ENCODE measurements at regions not wholly inside any gene's neighbourhood (a gene's known extent, or its start where the extent isn't known, plus 50 kb on each side); places are given as distances from the start of the nearest gene placed in this dataset.

DNA sequence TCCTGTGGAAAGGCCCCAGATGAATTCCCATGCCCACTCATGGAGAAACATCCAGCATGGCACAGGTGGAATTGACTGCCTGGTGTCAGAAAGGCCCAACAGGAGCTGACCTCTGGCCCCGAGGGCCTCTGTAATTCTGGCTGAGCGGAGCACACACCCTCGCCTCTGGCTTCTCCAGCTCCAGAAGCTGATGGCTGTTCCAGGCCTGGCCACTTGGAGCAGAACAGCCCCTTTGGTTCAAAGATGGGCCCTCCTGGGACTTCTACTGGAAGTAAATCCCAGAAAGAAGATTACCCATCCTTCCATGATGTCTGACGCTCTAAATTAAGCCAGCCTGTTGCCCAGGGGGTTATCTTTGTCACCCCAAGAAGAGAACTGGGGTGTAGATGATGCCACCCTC is 275.1 kb upstream of the CDH4 start:
- no peak overlapping the region for H3K4me3 ChIP-seq (ENCODE audit: low read depth, low read length)
- TF ChIP-seq, protein P1, sequence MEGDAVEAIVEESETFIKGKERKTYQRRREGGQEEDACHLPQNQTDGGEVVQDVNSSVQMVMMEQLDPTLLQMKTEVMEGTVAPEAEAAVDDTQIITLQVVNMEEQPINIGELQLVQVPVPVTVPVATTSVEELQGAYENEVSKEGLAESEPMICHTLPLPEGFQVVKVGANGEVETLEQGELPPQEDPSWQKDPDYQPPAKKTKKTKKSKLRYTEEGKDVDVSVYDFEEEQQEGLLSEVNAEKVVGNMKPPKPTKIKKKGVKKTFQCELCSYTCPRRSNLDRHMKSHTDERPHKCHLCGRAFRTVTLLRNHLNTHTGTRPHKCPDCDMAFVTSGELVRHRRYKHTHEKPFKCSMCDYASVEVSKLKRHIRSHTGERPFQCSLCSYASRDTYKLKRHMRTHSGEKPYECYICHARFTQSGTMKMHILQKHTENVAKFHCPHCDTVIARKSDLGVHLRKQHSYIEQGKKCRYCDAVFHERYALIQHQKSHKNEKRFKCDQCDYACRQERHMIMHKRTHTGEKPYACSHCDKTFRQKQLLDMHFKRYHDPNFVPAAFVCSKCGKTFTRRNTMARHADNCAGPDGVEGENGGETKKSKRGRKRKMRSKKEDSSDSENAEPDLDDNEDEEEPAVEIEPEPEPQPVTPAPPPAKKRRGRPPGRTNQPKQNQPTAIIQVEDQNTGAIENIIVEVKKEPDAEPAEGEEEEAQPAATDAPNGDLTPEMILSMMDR (conservative IDR thresholded peaks at IDR 0.05; ENCODE audit: low read depth, low read length) = no peak
- no peak for DNase-seq (ENCODE audit: low read depth)

DNA sequence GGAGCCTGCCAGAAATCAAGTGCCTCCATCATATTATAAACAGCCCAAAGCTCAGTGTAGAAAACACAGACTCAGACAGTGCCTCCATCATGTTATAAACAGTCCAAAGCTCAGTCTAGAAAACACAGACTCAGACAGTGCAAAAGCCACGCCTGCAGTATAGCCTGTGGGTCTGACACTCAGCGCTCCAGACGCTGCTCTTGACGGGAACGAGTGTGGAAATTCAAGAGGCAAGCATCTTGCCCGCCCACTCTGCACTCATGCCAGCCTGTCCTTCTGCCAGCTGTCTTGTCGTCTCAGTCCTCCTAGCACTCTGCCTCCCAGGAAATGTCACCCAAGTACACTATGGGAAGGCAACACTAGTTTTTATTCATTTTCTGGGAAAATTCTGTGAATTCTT is 274.2 kb upstream of the CDH4 start:
- H3K4me3 ChIP-seq (ENCODE audit: low read depth, low read length) = no peak overlapping the region
- DNase-seq (ENCODE audit: low read depth) = no peak
- TF ChIP-seq, protein P1 (conservative IDR thresholded peaks at IDR 0.05; ENCODE audit: low read depth, low read length) = no peak

DNA sequence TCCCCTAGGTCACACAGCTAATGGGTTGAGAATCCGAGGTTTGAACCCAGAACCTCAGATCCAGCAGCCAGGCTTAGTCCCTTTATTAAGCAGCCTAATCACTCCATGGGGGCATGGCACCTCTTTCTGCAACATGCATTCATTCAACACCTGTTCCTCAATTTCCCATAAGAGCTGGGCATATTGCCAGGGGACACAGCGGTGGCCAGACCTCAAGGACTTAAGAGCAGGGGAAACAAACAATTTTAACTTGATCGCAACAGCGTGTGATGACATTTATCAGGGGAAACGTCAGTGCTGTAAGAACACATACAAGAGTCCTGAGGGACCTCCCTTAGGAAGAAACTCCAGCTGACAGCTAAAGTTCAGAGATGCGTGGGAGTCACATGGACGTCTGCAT is 267.4 kb upstream of the CDH4 start:
- TF ChIP-seq, protein P1 (conservative IDR thresholded peaks at IDR 0.05; ENCODE audit: low read depth, low read length) = no peak
- no peak for DNase-seq (ENCODE audit: low read depth)
- H3K4me3 ChIP-seq (ENCODE audit: low read depth, low read length) = no peak overlapping the region

DNA sequence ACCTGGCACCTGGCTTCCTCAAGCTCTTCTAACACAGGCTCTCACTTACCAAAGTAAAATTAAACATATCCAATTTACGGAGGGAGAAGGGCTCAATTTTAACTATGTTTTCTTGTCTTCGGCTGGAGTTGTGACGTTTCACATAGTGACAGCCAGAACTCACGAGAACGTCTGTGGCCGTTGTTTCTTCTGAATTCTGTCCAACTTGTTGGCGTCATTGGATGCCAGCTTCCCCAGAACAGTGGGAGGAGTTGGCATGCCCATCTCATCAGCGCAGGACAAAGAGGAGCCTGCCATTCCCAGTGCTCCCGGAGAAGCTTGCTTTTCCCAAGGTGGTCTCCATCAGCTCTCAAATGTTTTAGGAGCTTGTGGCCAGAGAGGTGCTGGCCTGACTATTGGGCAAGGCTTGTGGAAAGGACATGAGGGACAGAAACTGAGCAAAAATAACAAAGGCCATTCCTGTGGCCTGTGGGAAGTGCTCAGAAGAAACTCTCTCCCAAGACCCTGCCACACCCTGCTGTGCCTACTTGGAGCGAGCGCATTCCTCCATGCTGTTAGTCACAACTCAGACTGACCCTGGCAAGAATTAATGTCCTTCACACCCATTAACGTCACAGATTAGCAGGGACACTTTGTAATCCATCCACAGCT is 265.4 kb upstream of the CDH4 start:
- TF ChIP-seq, protein P1 (conservative IDR thresholded peaks at IDR 0.05; ENCODE audit: low read depth, low read length) = no peak
- no peak overlapping the region for H3K4me3 ChIP-seq (ENCODE audit: low read depth, low read length)
- DNase-seq (ENCODE audit: low read depth) = no peak

DNA sequence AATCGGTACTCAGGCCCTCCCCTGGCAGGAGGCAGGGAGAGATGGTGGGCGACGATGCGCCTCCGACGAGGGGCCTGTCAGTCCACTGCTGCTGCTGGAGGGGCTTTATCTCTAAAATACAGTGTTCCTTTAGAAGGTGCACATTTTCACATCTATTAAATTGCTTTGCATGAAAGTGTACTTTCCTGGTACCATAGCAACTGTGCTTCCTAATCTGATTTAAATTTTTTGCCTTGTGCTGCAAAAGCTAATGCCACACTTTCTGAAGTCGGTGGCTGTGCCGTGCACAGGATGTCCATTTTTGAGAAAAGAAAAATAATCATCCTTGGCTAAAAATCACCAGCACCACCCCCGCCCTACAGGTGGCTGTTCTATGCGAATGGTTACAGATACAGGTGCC is 262.0 kb upstream of the CDH4 start:
- no peak for DNase-seq (ENCODE audit: low read depth)
- H3K4me3 ChIP-seq (ENCODE audit: low read depth, low read length) = no peak overlapping the region
- TF ChIP-seq, protein P1 (conservative IDR thresholded peaks at IDR 0.05; ENCODE audit: low read depth, low read length) = no peak

DNA sequence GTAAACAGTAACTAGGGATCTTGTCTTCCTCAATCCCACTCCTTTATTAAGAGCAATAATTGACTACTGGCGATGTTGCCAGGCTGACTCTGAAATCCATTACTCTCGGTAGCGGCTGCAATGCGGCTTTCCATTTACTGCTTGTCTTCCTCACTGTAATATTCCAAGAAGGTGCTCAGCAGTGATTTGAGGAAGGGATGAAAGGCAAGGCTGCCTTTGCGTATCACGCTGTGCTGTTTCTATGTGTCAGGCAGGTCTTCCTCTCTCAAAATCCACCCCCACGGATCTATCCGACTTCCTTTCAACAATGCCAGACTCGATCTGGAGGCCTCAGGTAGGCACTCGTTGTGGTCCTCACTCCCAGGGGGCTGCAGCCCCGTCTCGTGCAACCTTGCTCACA is 261.4 kb upstream of the CDH4 start:
- TF ChIP-seq, protein P1 (conservative IDR thresholded peaks at IDR 0.05; ENCODE audit: low read depth, low read length) = no peak
- no peak for DNase-seq (ENCODE audit: low read depth)
- H3K4me3 ChIP-seq (ENCODE audit: low read depth, low read length) = no peak overlapping the region

DNA sequence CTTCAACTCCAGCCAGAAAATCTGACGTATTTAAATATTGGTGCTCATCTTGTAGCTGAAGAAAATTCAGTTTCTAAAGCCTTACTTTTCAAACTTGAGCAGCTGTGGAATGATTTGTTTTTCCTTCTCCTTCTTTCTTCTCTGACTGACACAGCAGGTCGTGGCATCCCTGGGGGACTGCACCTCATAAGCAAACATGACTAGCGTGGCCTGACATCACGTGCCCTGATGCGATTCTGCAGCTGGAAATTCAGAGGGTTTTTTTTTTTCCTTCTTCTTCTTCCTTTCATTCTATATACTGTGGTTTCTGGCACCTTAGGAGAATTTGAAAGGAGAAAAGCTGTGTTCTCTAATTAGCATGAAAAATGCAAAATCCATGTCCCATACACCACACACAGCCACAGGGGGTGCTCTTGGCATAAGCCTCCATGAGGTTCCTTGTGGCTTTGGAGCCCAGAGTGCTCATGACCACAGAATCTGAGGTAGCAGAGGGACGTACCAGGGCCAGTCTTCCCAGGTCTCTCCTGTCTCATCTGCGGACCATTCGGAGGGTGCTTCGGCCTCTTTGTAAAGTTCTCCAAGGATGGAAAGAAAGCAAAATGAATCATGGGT is 258.5 kb upstream of the CDH4 start:
- DNase-seq (ENCODE audit: low read depth) = no peak
- H3K4me3 ChIP-seq (ENCODE audit: low read depth, low read length) = no peak overlapping the region
- TF ChIP-seq, protein P1 (conservative IDR thresholded peaks at IDR 0.05; ENCODE audit: low read depth, low read length) = peak; percentile 45
